GM19328 (cell line): ENCODE measurements at regions not wholly inside any gene's neighbourhood (a gene's known extent, or its start where the extent isn't known, plus 50 kb on each side); places are given as distances from the start of the nearest gene placed in this dataset.
A peak's percentile ranks its signal among the peaks of the same experiment; 100 is the strongest.

ENCODE experiments used
- ATAC-seq: cut with Tn5 transposase; IDR thresholded peaks from one replicate; pipeline ENCODE4 v1.9.1; 2021; ENCODE audit warnings: mild to moderate bottlenecking, moderate library complexity; ENCODE audit not compliant: unreplicated experiment

- no peak for ATAC-seq
Measured at GRCh38 chr6:53744321-53744720, 50.5 kb upstream of the LRRC1 start.

- no peak for ATAC-seq
Measured at GRCh38 chr6:53741034-53741823, 53.6 kb upstream of the LRRC1 start.

- no peak for ATAC-seq
Measured at GRCh38 chr6:53737746-53738145, 57.1 kb upstream of the LRRC1 start.

- ATAC-seq: no peak
Measured at GRCh38 chr6:53735896-53736295, 58.9 kb upstream of the LRRC1 start.

- ATAC-seq: no peak
Measured at GRCh38 chr6:53734473-53735299, 60.1 kb upstream of the LRRC1 start.

- ATAC-seq: no peak
Measured at GRCh38 chr6:53731866-53732636, 62.8 kb upstream of the LRRC1 start.

- no peak for ATAC-seq
Measured at GRCh38 chr6:53730767-53731166, 64.0 kb upstream of the LRRC1 start.

- no peak for ATAC-seq
Measured at GRCh38 chr6:53728570-53729194, 63.1 kb upstream of the KLHL31 start.

GRCh38 chr6:53727748-53728147 lies 62.2 kb upstream of the KLHL31 start:
- no peak for ATAC-seq

GRCh38 chr6:53725791-53726575 lies 60.4 kb upstream of the KLHL31 start:
- ATAC-seq: peak; percentile 84

GRCh38 chr6:53724501-53724900 lies 58.9 kb upstream of the KLHL31 start:
- ATAC-seq: no peak

- ATAC-seq: no peak
Measured at GRCh38 chr6:53723331-53723730, 57.8 kb upstream of the KLHL31 start.

GRCh38 chr6:53721766-53722165 lies 56.2 kb upstream of the KLHL31 start:
- no peak for ATAC-seq

- peak; percentile 95 for ATAC-seq
Measured at GRCh38 chr6:53718597-53719460, 53.3 kb upstream of the KLHL31 start.

- ATAC-seq: no peak
Measured at GRCh38 chr6:53717566-53717965, 52.0 kb upstream of the KLHL31 start.

GRCh38 chr6:53715434-53715833 lies 49.9 kb upstream of the KLHL31 start:
- no peak for ATAC-seq
